Neural cell (in vitro differentiated cells): ENCODE measurements at regions not wholly inside any gene's neighbourhood (a gene's known extent, or its start where the extent isn't known, plus 50 kb on each side); places are given as distances from the start of the nearest gene placed in this dataset.

Experiments used
- H2AFZ ChIP-seq: fragments of 200-600, 300-800 bp; sonication (generic), shearing (Covaris generic); 2 replicates; pipeline ENCODE4 v1.6.0; 2014; ENCODE audit warnings: low read depth, mild to moderate bottlenecking, antibody characterized with exemption, low read length, moderate library complexity
- H3F3A ChIP-seq: fragments of 200-600 bp; shearing (Covaris generic); 2 replicates; pipeline ENCODE4 v1.6.1; 2016; ENCODE audit warnings: mild to moderate bottlenecking, moderate library complexity, mixed read lengths, antibody characterized with exemption, low read length; ENCODE audit not compliant: insufficient read depth, poor library complexity, severe bottlenecking
- H3K27ac ChIP-seq: fragments of 200-600, 300-800 bp; sonication (generic), shearing (Covaris generic); 2 replicates; pipeline ENCODE4 v1.5.1; 2014; ENCODE audit warnings: mild to moderate bottlenecking, low read length, moderate library complexity
- H3K27me3 ChIP-seq: fragments of 300-800, 200-600 bp; sonication (generic), shearing (Covaris generic); 2 replicates; pipeline ENCODE4 v1.6.0; 2014; ENCODE audit warnings: mild to moderate bottlenecking, low read depth, low read length, moderate library complexity; ENCODE audit not compliant: insufficient read depth
- H3K36me3 ChIP-seq: fragments of 300-800, 200-600 bp; sonication (generic), shearing (Covaris generic); 2 replicates; pipeline ENCODE4 v1.5.1; 2014; ENCODE audit warnings: mild to moderate bottlenecking, antibody characterized with exemption, low read length, moderate library complexity; ENCODE audit not compliant: insufficient read depth
- H3K4me2 ChIP-seq: fragments of 300-800, 200-600 bp; sonication (generic), shearing (Covaris generic); 2 replicates; pipeline ENCODE4 v1.6.0; 2014; ENCODE audit warnings: mild to moderate bottlenecking, low read length
- H3K4me3 ChIP-seq: fragments of 300-800, 200-600 bp; sonication (generic), shearing (Covaris generic); 2 replicates; pipeline ENCODE4 v1.5.1; 2014; ENCODE audit warnings: mild to moderate bottlenecking, low read length, moderate library complexity
- H3K79me2 ChIP-seq: fragments of 200-600 bp; shearing (Covaris generic); replicated peaks from 2 replicates; pipeline ENCODE4 v1.6.0; 2014; ENCODE audit warnings: mild to moderate bottlenecking, low read length, moderate library complexity; ENCODE audit not compliant: insufficient read depth
- H3K9ac ChIP-seq: fragments of 300-800, 200-600 bp; sonication (generic), shearing (Covaris generic); 2 replicates; pipeline ENCODE4 v1.6.1; 2016; ENCODE audit warnings: mild to moderate bottlenecking, low read length, mixed read lengths
- H3K9me2 ChIP-seq: fragments of 200-600 bp; shearing (Covaris generic); 2 replicates; pipeline ENCODE4 v1.6.1; 2016; ENCODE audit warnings: mild to moderate bottlenecking, low read length, mixed read lengths; ENCODE audit not compliant: insufficient read depth
- H3K9me3 ChIP-seq: fragments of 200-600, 300-800 bp; sonication (generic), shearing (Covaris generic); 2 replicates; pipeline ENCODE4 v1.6.1; 2016; ENCODE audit warnings: mild to moderate bottlenecking, mixed run types, low read length, moderate library complexity, mixed read lengths
- H4K20me1 ChIP-seq: fragments of 200-600 bp; shearing (Covaris generic); 2 replicates; pipeline ENCODE4 v1.6.1; 2016; ENCODE audit warnings: mild to moderate bottlenecking, mixed run types; ENCODE audit not compliant: insufficient read depth
- CTCF ChIP-seq: fragments of 450-650 bp; IDR thresholded peaks from 2 replicates; pipeline ENCODE4 v1.5.1; 2014; ENCODE audit warnings: antibody characterized with exemption, mild to moderate bottlenecking, moderate library complexity; ENCODE audit not compliant: poor library complexity, severe bottlenecking
- EP300 ChIP-seq: fragments of 450-650 bp; conservative IDR thresholded peaks from 2 replicates; pipeline ENCODE4 v1.6.1; 2014; ENCODE audit warnings: antibody characterized with exemption, mild to moderate bottlenecking, moderate library complexity; ENCODE audit not compliant: poor library complexity, severe bottlenecking
- EZH2 ChIP-seq: fragments of 200-600, 300-800 bp; shearing (Covaris generic), sonication (generic); IDR thresholded peaks from 2 replicates; pipeline ENCODE4 v1.6.1; 2014; ENCODE audit warnings: antibody characterized with exemption, low read length, borderline replicate concordance, mild to moderate bottlenecking; ENCODE audit not compliant: insufficient read depth, poor library complexity, severe bottlenecking
- MXI1 ChIP-seq: fragments of 450-650 bp; conservative IDR thresholded peaks from 2 replicates; pipeline ENCODE4 v1.6.1; 2014; ENCODE audit warnings: antibody characterized with exemption, mild to moderate bottlenecking; ENCODE audit not compliant: poor library complexity, severe bottlenecking
- POLR2AphosphoS5 ChIP-seq: IDR thresholded peaks from 2 replicates; pipeline ENCODE4 v1.6.1; 2012
- RAD21 ChIP-seq: fragments of 450-650 bp; conservative IDR thresholded peaks from 2 replicates; pipeline ENCODE4 v1.6.1; 2014; ENCODE audit warnings: antibody characterized with exemption, mild to moderate bottlenecking, moderate library complexity
- REST ChIP-seq: IDR thresholded peaks from 2 replicates; pipeline ENCODE4 v1.6.1; 2012; ENCODE audit warnings: borderline replicate concordance
- SMC3 ChIP-seq: fragments of 450-650 bp; conservative IDR thresholded peaks from 2 replicates; pipeline ENCODE4 v1.6.1; 2014; ENCODE audit warnings: antibody characterized with exemption, mild to moderate bottlenecking, moderate library complexity; ENCODE audit not compliant: poor library complexity
- TAF1 ChIP-seq: IDR thresholded peaks from 2 replicates; pipeline ENCODE4 v1.6.1; 2012; ENCODE audit warnings: low read depth

DNA sequence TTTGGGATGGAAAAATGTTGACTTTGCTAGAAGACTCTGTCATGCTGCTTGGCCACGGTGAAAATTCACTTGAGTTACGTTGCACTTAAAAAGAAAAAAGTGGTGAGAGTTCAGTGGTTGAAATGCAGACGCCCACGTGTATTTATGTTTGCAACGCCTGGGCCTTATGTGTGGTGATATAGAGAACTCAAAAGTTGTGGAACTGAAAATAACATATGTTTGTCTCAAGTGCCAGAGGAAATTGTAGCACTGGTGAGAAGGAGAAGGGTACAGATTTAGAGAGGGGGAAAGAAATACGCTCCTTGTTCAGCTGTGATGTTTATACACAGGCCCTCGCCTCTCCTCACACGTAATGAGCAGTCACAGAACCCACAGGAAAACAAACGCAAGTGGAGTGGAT, 73.6 kb downstream of the EMX2 start:
- Histone ChIP-seq H3K4me2 (no peak overlapping the region), H3K9me3 (no peaks in the 10 kb centered on the region), H3K4me3 (no peak overlapping the region), H3K27ac (no peak overlapping the region), H3K36me3 (no peaks in the 10 kb centered on the region), H3K27me3 (no peaks in the 10 kb centered on the region), H3F3A (no peaks in the 10 kb centered on the region), H4K20me1 (no peaks in the 10 kb centered on the region), H3K79me2 (no peaks in the 10 kb centered on the region), H3K9ac (no peak overlapping the region), H2AFZ (no peak overlapping the region), H3K9me2 (no peaks in the 10 kb centered on the region)
- TF ChIP-seq RAD21 (no peak), CTCF (no peak), SMC3 (no peak), EP300 (no peak), MXI1 (no peak), POLR2AphosphoS5 (no peak), TAF1 (no peak), EZH2 (no peak), REST (no peak)

GRCh38 chr10:117617086-117617485, 74.5 kb downstream of the EMX2 start:
- no peak overlapping the region for H3K4me2 ChIP-seq

More at GRCh38 chr10:117617086-117617485, 74.5 kb downstream of the EMX2 start:
- Histone ChIP-seq H3F3A (no peaks in the 10 kb centered on the region), H3K27me3 (no peaks in the 10 kb centered on the region), H3K4me3 (no peak overlapping the region), H3K9ac (no peak overlapping the region), H4K20me1 (no peaks in the 10 kb centered on the region), H3K27ac (no peak overlapping the region), H2AFZ (no peak overlapping the region), H3K9me3 (no peaks in the 10 kb centered on the region), H3K36me3 (no peaks in the 10 kb centered on the region), H3K9me2 (no peaks in the 10 kb centered on the region), H3K79me2 (no peaks in the 10 kb centered on the region)
- TF ChIP-seq POLR2AphosphoS5 (no peak), SMC3 (no peak), RAD21 (no peak), TAF1 (no peak), EZH2 (no peak), REST (no peak), CTCF (no peak), EP300 (no peak), MXI1 (no peak)
